ENCODE measurements at regions not wholly inside any gene's neighbourhood (a gene's known extent, or its start where the extent isn't known, plus 50 kb on each side); places are given as distances from the start of the nearest gene placed in this dataset.

DNA sequence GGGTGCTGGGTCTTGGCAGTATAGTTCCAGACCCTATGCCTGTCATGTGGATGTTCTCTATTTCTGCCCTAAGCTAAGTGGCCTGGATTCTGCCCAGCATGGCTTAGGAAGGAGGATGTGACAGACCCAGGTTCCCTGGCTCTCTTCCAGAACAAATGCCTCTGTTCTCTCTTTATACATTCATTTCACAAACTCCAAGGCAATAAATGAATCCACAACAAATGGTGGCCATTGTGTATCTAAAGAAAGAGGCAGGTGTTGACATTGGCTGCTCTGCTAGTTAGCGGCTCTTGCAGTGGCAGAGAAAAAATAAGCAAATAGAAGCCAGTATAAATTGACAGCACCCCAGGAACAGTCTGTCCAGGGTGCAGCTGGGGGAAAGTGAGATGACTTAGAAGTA is 298.6 kb downstream of the SUCLG1 start:
- Histone ChIP-seq H3K36me3 (no peaks in the 10 kb centered on the region), H3K27me3 (no peaks in the 10 kb centered on the region), H3K27ac (no peak overlapping the region), H3K9me3 (no peaks in the 10 kb centered on the region), H3K4me1 (no peaks in the 10 kb centered on the region), H3K4me3 (no peak overlapping the region)
- 67 to 82% methylated on average over 1 of the region's 1 CpG for WGBS, 2 donors
- no peak for TF ChIP-seq POLR2AphosphoS5 (IDR thresholded peaks at IDR 0.05)
- no peak for TF ChIP-seq POLR2A (IDR thresholded peaks at IDR 0.05)
- no peak for TF ChIP-seq CTCF (IDR thresholded peaks at IDR 0.05)
- DNase-seq (no peak), ATAC-seq (ENCODE audit: low FRiP score in 2 of 2) (no peak)

GRCh38 chr2:84158605-84159004 is 300.5 kb downstream of the SUCLG1 start:
- 83 to 92% methylated on average over 2 of the region's 2 CpGs for WGBS, 2 donors
- H3K27ac ChIP-seq = no peak overlapping the region
- no peaks in the 10 kb centered on the region for H3K9me3 ChIP-seq
- ATAC-seq (ENCODE audit: low FRiP score in 2 of 2) (no peak), DNase-seq (no peak)
- no peak for TF ChIP-seq EP300 (IDR thresholded peaks at IDR 0.05)
- TF ChIP-seq CTCF (IDR thresholded peaks at IDR 0.05) = no peak
- TF ChIP-seq POLR2A (IDR thresholded peaks at IDR 0.05) = no peak
- no peak for TF ChIP-seq POLR2AphosphoS5 (IDR thresholded peaks at IDR 0.05)
- no peaks in the 10 kb centered on the region for H3K4me1 ChIP-seq
- no peaks in the 10 kb centered on the region for H3K27me3 ChIP-seq
- no peak overlapping the region for H3K4me3 ChIP-seq
- H3K36me3 ChIP-seq = no peaks in the 10 kb centered on the region

- Histone ChIP-seq H3K4me1 (no peaks in the 10 kb centered on the region), H3K27me3 (no peaks in the 10 kb centered on the region), H3K27ac (no peak overlapping the region), H3K9me3 (no peaks in the 10 kb centered on the region), H3K4me3 (no peak overlapping the region), H3K36me3 (no peaks in the 10 kb centered on the region)
- TF ChIP-seq CTCF (IDR thresholded peaks at IDR 0.05) = no peak
- no peak for TF ChIP-seq EP300 (IDR thresholded peaks at IDR 0.05)
- no peak for TF ChIP-seq POLR2AphosphoS5 (IDR thresholded peaks at IDR 0.05)
- no peak for TF ChIP-seq POLR2A (IDR thresholded peaks at IDR 0.05)
- DNase-seq (no peak), ATAC-seq (ENCODE audit: low FRiP score in 2 of 2) (no peak)
- 63 to 79% methylated on average over 2 of the region's 2 CpGs for WGBS, 2 donors
These were observed 306.6 kb downstream of the SUCLG1 start for GRCh38 chr2:84152462-84152861.

GRCh38 chr2:84144345-84144744 is 314.7 kb downstream of the SUCLG1 start:
- TF ChIP-seq EP300 (IDR thresholded peaks at IDR 0.05) (no peak), POLR2A (IDR thresholded peaks at IDR 0.05) (no peak), POLR2AphosphoS5 (IDR thresholded peaks at IDR 0.05) (no peak), CTCF (IDR thresholded peaks at IDR 0.05) (no peak)
- 83 to 85% methylated on average over 4 of the region's 4 CpGs for WGBS, 2 donors
- Histone ChIP-seq H3K4me3 (no peak overlapping the region), H3K27ac (no peak overlapping the region), H3K4me1 (no peaks in the 10 kb centered on the region), H3K36me3 (no peaks in the 10 kb centered on the region), H3K9me3 (no peaks in the 10 kb centered on the region), H3K27me3 (no peaks in the 10 kb centered on the region)
- DNase-seq = no peak
- no peak for ATAC-seq (ENCODE audit: low FRiP score in 2 of 2)

- no peak for ATAC-seq (ENCODE audit: low FRiP score in 2 of 2)
- H3K4me1 ChIP-seq = no peaks in the 10 kb centered on the region
- no peaks in the 10 kb centered on the region for H3K36me3 ChIP-seq
- H3K9me3 ChIP-seq = no peaks in the 10 kb centered on the region
- DNase-seq = no peak
- 49 to 70% methylated on average over 3 of the region's 3 CpGs for WGBS, 2 donors
- H3K27me3 ChIP-seq = no peaks in the 10 kb centered on the region
- TF ChIP-seq POLR2A (IDR thresholded peaks at IDR 0.05) = no peak
- TF ChIP-seq POLR2AphosphoS5 (IDR thresholded peaks at IDR 0.05) = no peak
- TF ChIP-seq CTCF (IDR thresholded peaks at IDR 0.05) = no peak
- TF ChIP-seq EP300 (IDR thresholded peaks at IDR 0.05) = no peak
- H3K4me3 ChIP-seq = no peak overlapping the region
- H3K27ac ChIP-seq = no peak overlapping the region
These were observed 322.0 kb downstream of the SUCLG1 start for GRCh38 chr2:84137034-84137433.

Data from upper lobe of left lung (tissue), 6 donors.